HUDEP-2 (cell line): ENCODE measurements at regions not wholly inside any gene's neighbourhood (a gene's known extent, or its start where the extent isn't known, plus 50 kb on each side); places are given as distances from the start of the nearest gene placed in this dataset.
"Not testable (repeated sequence)": the region's sequence is repeated elsewhere in the genome, so short reads cannot be mapped to it uniquely, and the experiment has no call there.

Source experiments
- DNase-seq, 76 experiments: peaks; one replicate each; lab custom pipeline; 2025; ENCODE audit not compliant: unreplicated experiment in 76 of 76; lab: John Stamatoyannopoulos, UW

- DNase-seq: no peak
Measured at GRCh38 chr10:11691319-11691755, 50.8 kb upstream of the ECHDC3 start.

- DNase-seq: peak in 8 of 76 experiments; percentile 22 to 63 (median 42)
Measured at GRCh38 chr10:11689945-11690736, 52.0 kb upstream of the ECHDC3 start.

DNA sequence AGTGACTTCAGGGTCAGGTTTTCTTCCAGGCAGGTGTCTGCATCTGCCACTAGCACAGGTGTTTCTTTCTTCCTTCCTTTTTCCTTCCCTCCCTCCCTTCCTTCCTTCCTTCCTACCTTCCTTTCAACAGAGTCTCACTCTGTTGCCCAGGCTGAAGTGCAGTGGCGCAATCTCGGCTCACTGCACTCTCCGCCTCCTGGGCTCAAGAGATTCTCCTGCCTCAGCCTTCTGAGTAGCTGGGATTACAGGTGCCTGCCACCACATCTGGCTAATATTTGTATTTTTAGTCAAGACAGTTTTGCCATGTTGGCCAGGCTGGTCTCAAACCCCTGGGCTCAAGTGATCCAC lies 53.8 kb upstream of the ECHDC3 start:
- DNase-seq: not testable (repeated sequence)

- peak in 1 of 76 experiments; percentile 10 for DNase-seq
Measured at GRCh38 chr10:11687779-11688447, 54.3 kb upstream of the ECHDC3 start.

DNA sequence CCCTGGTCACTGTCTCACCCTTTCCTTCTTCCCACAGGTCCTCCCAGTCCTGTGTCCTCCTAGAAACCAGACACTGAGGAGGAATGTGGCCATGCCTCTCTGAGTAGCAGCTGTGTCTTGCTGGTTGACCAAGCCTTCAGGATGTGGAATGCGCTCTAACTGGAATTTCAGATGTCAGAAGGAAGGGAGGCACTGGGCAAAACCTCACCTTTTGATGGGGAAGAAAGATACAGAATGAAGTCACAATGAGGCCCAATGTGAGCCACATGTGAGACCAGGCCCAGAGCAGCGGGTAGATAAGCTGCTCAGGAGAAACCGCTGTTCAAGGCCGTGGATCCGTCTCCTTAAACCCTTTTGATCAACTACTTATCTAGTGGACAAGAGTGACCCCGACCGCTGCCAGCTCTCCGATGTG lies 54.8 kb upstream of the ECHDC3 start:
- peak in 7 of 76 experiments; percentile 4 to 55 (median 25) for DNase-seq

DNA sequence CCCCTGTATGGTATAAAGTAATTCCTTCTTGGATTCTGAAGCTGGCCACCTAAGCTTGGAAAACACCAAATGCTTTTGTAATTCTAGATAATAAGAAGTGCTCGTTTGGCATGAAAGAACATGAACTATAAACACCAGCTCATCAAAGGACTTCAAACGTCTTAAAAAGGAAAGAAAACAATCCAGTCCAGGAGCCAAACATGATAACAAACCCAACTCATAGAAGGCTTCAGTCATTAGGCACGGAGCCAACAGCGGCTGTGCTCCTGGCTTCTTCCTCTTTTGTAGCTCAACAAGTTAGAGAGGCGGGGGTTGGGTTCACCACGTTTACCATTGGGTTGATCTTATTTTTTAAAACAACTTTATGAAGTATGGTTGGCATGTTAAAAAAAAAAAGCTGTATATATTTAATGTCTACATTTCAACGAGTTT lies 56.4 kb upstream of the ECHDC3 start:
- peak in 74 of 76 experiments; percentile 10 to 89 (median 76) for DNase-seq

- DNase-seq: peak in 21 of 76 experiments; percentile 3 to 49 (median 17)
Measured at GRCh38 chr10:11684717-11685645, 57.2 kb upstream of the ECHDC3 start.

- DNase-seq: not testable (repeated sequence)
Measured at GRCh38 chr10:11684341-11684716, 57.9 kb upstream of the ECHDC3 start.

DNA sequence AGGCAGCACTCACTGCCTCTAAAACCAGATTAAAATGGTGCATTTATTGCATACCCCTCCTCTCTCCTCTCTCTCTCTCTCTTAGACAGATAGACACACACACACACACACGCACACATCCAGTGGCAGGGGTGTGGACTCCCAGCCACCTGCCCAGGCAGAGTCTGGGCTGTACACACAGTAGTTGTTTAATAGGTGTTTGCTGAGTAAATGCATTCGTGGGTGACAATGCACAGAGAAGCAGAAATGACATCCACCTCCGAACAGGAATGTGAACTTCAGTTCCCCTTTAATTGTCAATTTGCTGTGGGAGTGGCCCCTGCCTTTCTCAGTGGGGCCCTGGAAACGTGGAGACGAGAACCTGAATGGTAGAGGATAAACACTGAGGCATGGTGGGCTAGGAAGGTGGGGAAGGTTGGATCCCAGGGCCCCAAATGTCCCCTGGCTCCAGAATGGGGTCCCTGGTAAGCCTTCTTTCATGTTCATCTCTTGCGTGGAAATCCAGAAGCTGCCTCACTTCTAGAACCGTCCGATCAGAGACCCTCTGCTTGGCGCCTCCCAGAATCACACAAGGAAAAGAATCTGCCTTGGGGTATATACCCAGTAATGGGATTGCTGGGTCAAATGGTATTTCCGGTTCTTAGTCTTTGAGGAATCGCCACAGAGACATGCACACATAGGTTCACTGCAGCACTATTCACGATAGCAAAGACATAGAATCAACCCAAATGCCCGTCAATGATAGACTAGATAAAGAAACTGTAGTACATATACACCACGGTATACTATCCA lies 58.5 kb upstream of the ECHDC3 start:
- no peak for DNase-seq

DNA sequence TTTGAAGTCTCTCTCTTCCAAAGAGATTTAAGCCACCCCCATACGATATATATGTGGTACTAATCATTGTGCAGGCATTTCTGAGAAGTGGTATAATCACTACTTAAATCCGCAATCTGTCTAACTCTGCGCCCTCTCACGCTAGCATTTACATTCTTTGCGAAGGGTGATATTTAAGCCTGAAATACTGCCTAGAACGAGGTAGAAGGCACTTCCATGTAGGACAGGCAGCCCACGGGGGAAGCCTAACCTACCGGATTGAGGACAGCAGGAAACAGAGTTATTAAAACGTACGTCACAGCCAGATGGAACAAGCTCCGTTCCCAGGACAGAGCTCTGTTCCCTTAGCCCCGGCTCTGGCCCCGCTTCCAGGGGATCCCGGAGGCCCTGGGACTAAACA lies 59.3 kb upstream of the ECHDC3 start:
- no peak for DNase-seq

GRCh38 chr10:11682267-11682683 lies 59.9 kb upstream of the ECHDC3 start:
- no peak for DNase-seq

DNA sequence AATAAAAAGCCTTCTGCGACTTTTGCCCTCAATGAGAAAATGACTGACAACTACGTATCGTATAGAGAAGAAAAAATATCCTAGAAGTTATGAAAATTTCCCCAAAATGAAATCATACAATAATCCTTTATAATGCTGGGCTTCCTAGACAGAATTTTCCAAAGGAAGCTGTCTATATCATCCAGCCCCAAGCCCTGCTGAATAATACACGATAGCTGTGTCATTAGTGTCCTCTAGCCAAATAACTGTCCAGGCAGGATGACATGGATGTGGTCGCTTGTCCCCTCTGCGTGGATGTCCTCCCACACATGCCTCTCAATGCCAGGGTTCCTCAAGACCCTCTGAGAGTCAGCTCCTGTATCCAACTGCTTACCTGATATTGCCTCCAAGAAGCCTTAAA lies 61.7 kb upstream of the ECHDC3 start:
- DNase-seq: no peak

- DNase-seq: no peak
Measured at GRCh38 chr10:11679946-11680345, 62.2 kb upstream of the ECHDC3 start.

DNA sequence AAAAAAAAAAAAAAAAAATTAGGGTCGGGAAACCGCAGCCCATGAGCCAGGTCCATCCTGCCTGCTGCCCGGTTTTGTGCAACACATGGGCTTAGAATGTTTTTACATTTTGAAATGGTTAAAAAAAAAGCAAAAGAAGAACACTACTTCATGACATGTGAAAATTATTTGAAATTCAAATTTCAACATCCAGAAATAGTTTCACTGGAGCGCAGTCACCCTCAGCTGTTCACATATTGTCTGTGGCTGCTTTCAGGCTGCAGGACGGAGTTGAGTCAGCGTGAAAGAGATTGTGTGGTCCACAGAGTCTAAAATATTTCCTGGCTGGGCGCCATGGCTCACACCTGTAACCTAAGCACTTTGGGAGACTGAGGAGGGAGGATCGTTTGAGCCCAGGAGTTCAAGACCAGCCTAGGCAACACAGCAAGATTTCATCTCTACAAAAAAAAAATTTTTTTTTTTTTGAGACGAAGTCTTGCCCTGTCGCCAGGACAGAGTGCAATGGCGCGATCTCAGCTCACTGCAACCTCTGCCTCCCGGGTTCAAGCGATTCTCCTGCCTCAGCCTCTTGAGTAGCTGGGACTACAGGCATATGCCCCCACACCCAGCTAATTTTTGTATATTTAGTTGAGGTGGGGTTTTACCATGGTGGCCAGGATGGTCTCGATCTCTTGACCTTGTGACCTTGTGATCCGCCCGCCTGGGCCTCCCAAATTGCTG lies 63.9 kb upstream of the ECHDC3 start:
- no peak for DNase-seq

- DNase-seq: no peak
Measured at GRCh38 chr10:11677480-11677879, 64.7 kb upstream of the ECHDC3 start.

DNA sequence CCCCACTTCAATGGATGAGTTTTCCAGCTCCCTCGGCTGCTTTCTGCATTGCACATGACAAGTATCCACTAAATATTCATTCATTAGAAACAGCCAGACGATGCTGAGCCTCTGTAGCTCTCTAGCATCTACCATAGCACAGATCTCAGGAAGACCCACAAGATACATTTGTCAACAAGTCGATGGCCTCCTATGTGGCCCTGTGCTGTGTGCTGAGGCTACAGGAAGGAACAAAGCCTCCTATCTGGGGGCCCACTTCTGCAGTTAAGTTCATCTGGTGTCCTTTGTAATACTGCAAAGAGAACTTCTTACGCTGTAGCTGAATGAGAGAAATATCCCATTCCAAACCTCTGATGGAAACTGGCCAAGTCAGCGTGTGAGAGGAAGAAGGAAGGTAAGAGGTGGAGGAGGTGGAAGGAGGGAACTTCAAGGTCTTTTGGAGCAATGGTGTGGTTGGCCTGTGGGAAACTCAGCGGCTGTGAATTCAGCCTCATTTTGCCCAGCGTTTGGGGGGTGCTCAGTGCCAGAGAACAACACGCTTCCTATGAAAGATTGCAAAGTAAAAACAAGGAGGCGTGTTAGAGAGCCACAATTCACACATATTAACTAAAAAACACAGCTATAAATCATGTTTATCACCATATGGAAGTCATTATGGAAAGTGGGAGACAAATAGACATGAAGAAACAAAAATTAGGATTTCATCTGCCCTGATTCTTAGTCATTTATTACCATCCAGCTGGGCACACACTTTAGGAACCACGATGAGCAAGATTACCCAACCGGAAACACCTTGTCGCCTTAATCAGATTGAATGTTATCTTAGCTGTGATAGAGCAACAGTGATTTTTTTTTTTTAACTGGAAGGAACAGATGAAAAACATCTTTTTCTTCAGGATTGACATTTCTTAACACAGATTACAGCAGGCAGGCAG lies 62.2 kb upstream of the USP6NL start:
- no peak for DNase-seq

- no peak for DNase-seq
Measured at GRCh38 chr10:11672836-11673235, 61.4 kb upstream of the USP6NL start.

DNA sequence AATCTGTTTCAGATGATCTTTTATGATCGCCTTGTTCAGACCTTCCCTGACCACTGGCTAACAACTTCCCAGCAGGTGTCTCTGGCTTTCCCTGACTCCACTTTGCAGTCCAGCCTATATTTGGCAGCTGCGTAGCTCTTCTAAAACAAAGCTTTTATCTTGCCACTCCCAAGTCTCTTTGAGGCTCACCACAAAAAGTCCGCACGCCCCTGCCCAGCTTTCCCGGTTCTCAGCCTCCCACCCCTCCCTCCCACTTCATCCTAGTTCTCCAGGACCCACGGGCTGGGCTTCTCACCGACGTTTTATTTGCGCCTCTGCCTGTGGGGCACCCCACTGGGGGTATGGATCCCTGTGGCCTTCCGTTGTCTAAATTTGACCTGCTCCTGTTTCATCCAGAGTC lies 58.9 kb upstream of the USP6NL start:
- no peak for DNase-seq
